D721Med (cell line): ENCODE measurements at regions not wholly inside any gene's neighbourhood (a gene's known extent, or its start where the extent isn't known, plus 50 kb on each side); places are given as distances from the start of the nearest gene placed in this dataset.

Experiments used
- DNase-seq: peaks from one replicate; pipeline ENCODE4 v3.0.0; 2011; ENCODE audit warnings: low spot score; ENCODE audit not compliant: insufficient read length
- FAIRE-seq: peaks from 2 replicates; lab custom pipeline; 2011; peaks lifted over from hg19 to GRCh38; lab: Jason Lieb, UNC
- CTCF ChIP-seq: IDR thresholded peaks from 2 replicates; pipeline ENCODE4 v1.5.1; 2012; ENCODE audit warnings: mild to moderate bottlenecking, control low read depth; ENCODE audit not compliant: insufficient read depth; ENCODE audit errors: missing control alignments

GRCh38 chr2:6664332-6665061 is 201.2 kb downstream of the CMPK2 start:
- no peak for TF ChIP-seq CTCF
- DNase-seq (no peak), FAIRE-seq (no peak)

GRCh38 chr2:6665093-6666045 is 200.3 kb downstream of the CMPK2 start:
- TF ChIP-seq CTCF, result no peak
- DNase-seq (no peak), FAIRE-seq (no peak)

GRCh38 chr2:6667326-6667725 is 198.4 kb downstream of the CMPK2 start:
- TF ChIP-seq CTCF, result no peak
- DNase-seq, result no peak
- FAIRE-seq, result no peak

- no peak for TF ChIP-seq CTCF
- DNase-seq (no peak), FAIRE-seq (no peak)
Observed at GRCh38 chr2:6671913-6672312, 193.8 kb downstream of the CMPK2 start.

GRCh38 chr2:6674381-6674780 is 191.3 kb downstream of the CMPK2 start:
- DNase-seq, result no peak
- FAIRE-seq, result no peak
- TF ChIP-seq CTCF, result no peak

- TF ChIP-seq CTCF, result no peak
- FAIRE-seq (no peak), DNase-seq (no peak)
Observed at GRCh38 chr2:6675791-6676190, 189.9 kb downstream of the CMPK2 start.

- DNase-seq, result no peak
- no peak for FAIRE-seq
- TF ChIP-seq CTCF, result no peak
Observed at GRCh38 chr2:6676241-6676640, 189.5 kb downstream of the CMPK2 start.
